CD14-positive monocyte (primary cell): ENCODE measurements at regions not wholly inside any gene's neighbourhood (a gene's known extent, or its start where the extent isn't known, plus 50 kb on each side); places are given as distances from the start of the nearest gene placed in this dataset.

Source experiments
- DNase-seq, 3 donors: peaks; one replicate each; pipeline ENCODE4 v3.0.0-alpha.2; 2011 to 2022
- H2AFZ ChIP-seq: 2 replicates; pipeline ENCODE4 v1.6.0; 2012; ENCODE audit warnings: mild to moderate bottlenecking, low read depth, low read length, inconsistent platforms; ENCODE audit not compliant: insufficient read depth, poor library complexity, severe bottlenecking
- H3K27ac ChIP-seq, 2 donors: 1 replicate in 1 of 2; 2 replicates in 1 of 2; pipeline ENCODE4 v1.5.1; 2012 to 2013; ENCODE audit warnings: low read length in 2 of 2, control low read depth in 1 of 2, inconsistent platforms in 1 of 2, low read depth in 1 of 2, mild to moderate bottlenecking in 1 of 2
- H3K27me3 ChIP-seq, 2 donors: one replicate each; pipeline versions ENCODE4 v1.6.0 to v1.6.1; 2011 to 2013; ENCODE audit warnings: low read length in 2 of 2; ENCODE audit not compliant: control insufficient read depth in 2 of 2, insufficient read depth in 2 of 2
- H3K36me3 ChIP-seq, 2 donors: replicated peaks in 1 of 2; 1 replicate in 1 of 2; 2 replicates in 1 of 2; pipeline versions ENCODE4 v1.5.1 to v1.6.1; 2012 to 2013; ENCODE audit warnings: low read length in 2 of 2, control low read depth in 1 of 2, inconsistent platforms in 1 of 2, mild to moderate bottlenecking in 1 of 2; ENCODE audit not compliant: insufficient read depth in 2 of 2, control insufficient read depth in 1 of 2
- H3K4me1 ChIP-seq, 2 donors: 1 replicate in 1 of 2; 2 replicates in 1 of 2; pipeline versions ENCODE4 v1.5.1 to v1.6.1; 2012 to 2013; ENCODE audit warnings: low read length in 2 of 2, control low read depth in 1 of 2, inconsistent platforms in 1 of 2, mild to moderate bottlenecking in 1 of 2, moderate library complexity in 1 of 2; ENCODE audit not compliant: insufficient read depth in 2 of 2, control insufficient read depth in 1 of 2
- H3K4me2 ChIP-seq: replicated peaks from 2 replicates; pipeline ENCODE3; 2012; ENCODE audit warnings: low read length, moderate library complexity, mild to moderate bottlenecking; ENCODE audit not compliant: poor library complexity, severe bottlenecking; ENCODE audit errors: extremely low read depth
- H3K4me3 ChIP-seq, 3 experiments: fragments of 200-600 bp in 1 of 3; sonication (generic) in 1 of 3; replicated peaks in 1 of 3; 1 replicate in 2 of 3; 2 replicates in 1 of 3; pipeline ENCODE4 v1.5.1; 2011 to 2013; ENCODE audit warnings: low read length in 3 of 3, mild to moderate bottlenecking in 3 of 3, control low read depth in 2 of 3, low read depth in 2 of 3, inconsistent platforms in 1 of 3, moderate library complexity in 1 of 3
- H3K79me2 ChIP-seq: 2 replicates; pipeline ENCODE4 v1.6.0; 2012; ENCODE audit warnings: mild to moderate bottlenecking, control low read depth, inconsistent platforms, low read length, moderate library complexity; ENCODE audit not compliant: insufficient read depth
- H3K9ac ChIP-seq: 2 replicates; pipeline ENCODE4 v1.6.0; 2017; ENCODE audit warnings: low read length, mild to moderate bottlenecking; ENCODE audit not compliant: insufficient read depth, poor library complexity, severe bottlenecking
- H3K9me3 ChIP-seq, 2 donors: replicated peaks in 1 of 2; 1 replicate in 1 of 2; 2 replicates in 1 of 2; pipeline versions ENCODE4 v1.5.1 to v1.6.1; 2012 to 2013; ENCODE audit warnings: low read length in 2 of 2, control low read depth in 1 of 2; ENCODE audit not compliant: control insufficient read depth in 1 of 2, insufficient read depth in 1 of 2
- H4K20me1 ChIP-seq: 2 replicates; pipeline ENCODE4 v1.6.0; 2012; ENCODE audit warnings: mild to moderate bottlenecking, low read length, control low read depth, moderate library complexity; ENCODE audit not compliant: insufficient read depth
- H3K27ac Mint-ChIP-seq, 7 donors: one replicate each; pipeline ENCODE4 v1.8.0; 2020; ENCODE audit warnings: mild to moderate bottlenecking in 7 of 7, mixed read lengths in 7 of 7, moderate library complexity in 6 of 7, inconsistent platforms in 2 of 7
- H3K27me3 Mint-ChIP-seq, 3 donors: one replicate each; pipeline ENCODE4 v1.8.0; 2021 to 2022; ENCODE audit warnings: low read depth in 3 of 3, mild to moderate bottlenecking in 3 of 3, mixed read lengths in 3 of 3, moderate library complexity in 3 of 3, inconsistent platforms in 1 of 3
- H3K36me3 Mint-ChIP-seq, 2 donors: one replicate each; pipeline ENCODE4 v1.8.0; 2020; ENCODE audit warnings: mixed read lengths in 2 of 2, inconsistent platforms in 1 of 2, mild to moderate bottlenecking in 1 of 2
- H3K4me1 Mint-ChIP-seq: one replicate; pipeline ENCODE4 v1.8.0; 2020; ENCODE audit warnings: mild to moderate bottlenecking, mixed read lengths
- H3K4me3 Mint-ChIP-seq, 2 donors: one replicate each; pipeline ENCODE4 v1.8.0; 2020; ENCODE audit warnings: mild to moderate bottlenecking in 2 of 2, mixed read lengths in 2 of 2, moderate library complexity in 1 of 2
- H3K9me3 Mint-ChIP-seq, 7 donors: one replicate each; pipeline ENCODE4 v1.8.0; 2020 to 2022; ENCODE audit warnings: mixed read lengths in 7 of 7, mild to moderate bottlenecking in 6 of 7, moderate library complexity in 6 of 7, inconsistent platforms in 2 of 7
- WGBS: methylation state at CpG from one replicate; pipeline ENCODE4 v1.1.5; 2013; ENCODE audit warnings: missing lambda C conversion rate; ENCODE audit not compliant: insufficient coverage; 5-methylcytosine and 5-hydroxymethylcytosine counted together
- intact Hi-C, 2 donors: fragments of 100-400 bp; cut with micrococcal nuclease; formaldehyde crosslinking; loops; one replicate each; pipeline versions ENCODE4 v1.15.0 to v1.15.1; 2023
- TF ChIP-seq, protein P1 (sequence below): fragments of 200-600 bp; IDR thresholded peaks from one replicate; pipeline ENCODE4 v1.8.0; 2022; ENCODE audit warnings: antibody characterized with exemption, mild to moderate bottlenecking

DNA sequence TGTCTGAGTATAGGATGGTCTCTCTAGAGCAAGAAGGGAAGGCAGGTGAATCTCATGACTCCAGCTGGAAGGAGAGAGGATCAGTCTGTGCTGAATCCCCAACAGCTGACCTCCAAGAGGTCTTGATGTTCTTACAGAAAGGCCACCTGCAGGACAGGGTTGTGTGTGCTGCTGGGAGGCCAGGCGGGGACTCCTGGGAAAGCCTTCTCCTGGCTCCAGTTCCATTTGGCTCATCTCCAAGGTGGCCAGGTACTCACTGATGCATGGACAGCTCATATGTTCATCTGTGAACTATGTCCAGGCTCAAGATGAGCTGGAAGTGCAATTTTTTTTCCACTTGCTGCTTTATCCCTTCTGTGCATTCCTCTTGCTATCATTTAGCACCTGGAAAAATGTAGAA is 730.2 kb upstream of the RBFOX1 start:
- H3K79me2 ChIP-seq, result no peaks in the 10 kb centered on the region
- H3K4me1 Mint-ChIP-seq, result no peaks in the 10 kb centered on the region
- H3K4me3 ChIP-seq, result no peak overlapping the region
- no peak overlapping the region for H3K27ac ChIP-seq
- no peak overlapping the region for H3K4me2 ChIP-seq
- no peaks in the 10 kb centered on the region for H3K9me3 Mint-ChIP-seq
- H3K9ac ChIP-seq, result no peak overlapping the region
- H3K4me1 ChIP-seq, result no peaks in the 10 kb centered on the region
- no peak overlapping the region for H3K27ac Mint-ChIP-seq
- intact Hi-C loops, result no loop called here
- no peaks in the 10 kb centered on the region for H3K27me3 ChIP-seq
- no peak overlapping the region for H2AFZ ChIP-seq
- DNase-seq, result no peak
- no peaks in the 10 kb centered on the region for H3K36me3 ChIP-seq
- WGBS, result 85% methylated on average over 1 of the region's 1 CpG
- H3K36me3 Mint-ChIP-seq, result no peaks in the 10 kb centered on the region
- H3K27me3 Mint-ChIP-seq, result peaks cover 0 to 6% (median 0%) of the 10 kb centered on the region in 3 donors
- H3K4me3 Mint-ChIP-seq, result no peak overlapping the region
- TF ChIP-seq, protein P1, sequence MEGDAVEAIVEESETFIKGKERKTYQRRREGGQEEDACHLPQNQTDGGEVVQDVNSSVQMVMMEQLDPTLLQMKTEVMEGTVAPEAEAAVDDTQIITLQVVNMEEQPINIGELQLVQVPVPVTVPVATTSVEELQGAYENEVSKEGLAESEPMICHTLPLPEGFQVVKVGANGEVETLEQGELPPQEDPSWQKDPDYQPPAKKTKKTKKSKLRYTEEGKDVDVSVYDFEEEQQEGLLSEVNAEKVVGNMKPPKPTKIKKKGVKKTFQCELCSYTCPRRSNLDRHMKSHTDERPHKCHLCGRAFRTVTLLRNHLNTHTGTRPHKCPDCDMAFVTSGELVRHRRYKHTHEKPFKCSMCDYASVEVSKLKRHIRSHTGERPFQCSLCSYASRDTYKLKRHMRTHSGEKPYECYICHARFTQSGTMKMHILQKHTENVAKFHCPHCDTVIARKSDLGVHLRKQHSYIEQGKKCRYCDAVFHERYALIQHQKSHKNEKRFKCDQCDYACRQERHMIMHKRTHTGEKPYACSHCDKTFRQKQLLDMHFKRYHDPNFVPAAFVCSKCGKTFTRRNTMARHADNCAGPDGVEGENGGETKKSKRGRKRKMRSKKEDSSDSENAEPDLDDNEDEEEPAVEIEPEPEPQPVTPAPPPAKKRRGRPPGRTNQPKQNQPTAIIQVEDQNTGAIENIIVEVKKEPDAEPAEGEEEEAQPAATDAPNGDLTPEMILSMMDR, result no peak
- no peaks in the 10 kb centered on the region for H3K9me3 ChIP-seq
- H4K20me1 ChIP-seq, result no peaks in the 10 kb centered on the region

DNA sequence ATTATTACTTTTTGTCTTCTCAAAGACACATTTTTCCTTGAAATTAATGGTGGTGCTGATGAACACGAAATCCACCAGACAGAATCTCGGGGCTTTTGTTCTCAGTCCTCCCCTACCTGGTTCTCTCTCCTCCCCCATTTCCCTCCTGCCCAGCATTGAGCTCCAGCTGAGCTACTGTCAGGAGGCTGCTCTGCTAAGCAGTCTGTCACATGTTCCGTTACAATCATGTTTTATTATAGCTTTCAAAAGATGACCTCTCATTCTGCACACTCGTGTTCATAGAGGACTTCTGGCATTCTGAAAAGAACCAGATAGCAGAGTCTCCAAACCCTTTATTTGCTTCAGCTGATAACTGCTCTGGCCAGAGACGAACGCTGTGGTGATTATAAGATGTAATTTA is 732.5 kb upstream of the RBFOX1 start:
- H3K36me3 Mint-ChIP-seq, result no peaks in the 10 kb centered on the region
- H3K4me3 Mint-ChIP-seq, result no peak overlapping the region
- 58% methylated on average over 2 of the region's 6 CpGs for WGBS
- Histone ChIP-seq H3K4me1 (no peaks in the 10 kb centered on the region), H3K27me3 (no peaks in the 10 kb centered on the region), H3K79me2 (no peaks in the 10 kb centered on the region), H3K27ac (no peak overlapping the region), H3K4me3 (no peak overlapping the region), H3K9me3 (no peaks in the 10 kb centered on the region), H4K20me1 (no peaks in the 10 kb centered on the region), H3K4me2 (no peak overlapping the region), H2AFZ (no peak overlapping the region), H3K9ac (no peak overlapping the region), H3K36me3 (no peaks in the 10 kb centered on the region)
- H3K27me3 Mint-ChIP-seq, result peaks cover 0 to 4% (median 2%) of the 10 kb centered on the region in 3 donors
- DNase-seq, result no peak
- H3K4me1 Mint-ChIP-seq, result no peaks in the 10 kb centered on the region
- intact Hi-C loops, result no loop called here
- H3K9me3 Mint-ChIP-seq, result no peaks in the 10 kb centered on the region
- H3K27ac Mint-ChIP-seq, result no peak overlapping the region
- TF ChIP-seq, protein P1, result no peak
